Calu3 (cell line): ENCODE measurements at regions not wholly inside any gene's neighbourhood (a gene's known extent, or its start where the extent isn't known, plus 50 kb on each side); places are given as distances from the start of the nearest gene placed in this dataset.

Experiments used
- BruUV-seq: library from RNA; stranded (reverse); fragments of 400-500 nt; replicated peaks from 2 replicates; lab custom pipeline; 2021; lab: Mats Ljungman, UMichigan
- CTCF ChIA-PET: fragments of 300-600 bp; sonication (Branson Sonifier 250); formaldehyde crosslinking; loops from one replicate; lab custom pipeline; 2022; ENCODE audit warnings: antibody characterized with exemption; lab: Charles Lee
- DNase-seq: peaks from one replicate; pipeline ENCODE4 v3.0.0; 2022
- H3K27ac Mint-ChIP-seq: one replicate; pipeline ENCODE4 v1.8.0; 2022; ENCODE audit warnings: mixed read lengths; ENCODE audit not compliant: unreplicated experiment
- H3K27me3 Mint-ChIP-seq: one replicate; pipeline ENCODE4 v1.8.0; 2022; ENCODE audit warnings: mixed read lengths; ENCODE audit not compliant: unreplicated experiment
- H3K36me3 Mint-ChIP-seq: one replicate; pipeline ENCODE4 v1.8.0; 2022; ENCODE audit warnings: mild to moderate bottlenecking, moderate library complexity, mixed read lengths; ENCODE audit not compliant: insufficient read depth, unreplicated experiment
- H3K4me1 Mint-ChIP-seq: one replicate; pipeline ENCODE4 v1.8.0; 2022; ENCODE audit warnings: mild to moderate bottlenecking, low read depth, mixed read lengths; ENCODE audit not compliant: unreplicated experiment
- H3K4me3 Mint-ChIP-seq: one replicate; pipeline ENCODE4 v1.8.0; 2022; ENCODE audit warnings: mild to moderate bottlenecking, low read depth, moderate library complexity, mixed read lengths; ENCODE audit not compliant: unreplicated experiment
- H3K9me3 Mint-ChIP-seq: one replicate; pipeline ENCODE4 v1.8.0; 2022; ENCODE audit warnings: low read depth, mixed read lengths; ENCODE audit not compliant: unreplicated experiment
- intact Hi-C: fragments of 100-400 bp; cut with micrococcal nuclease; formaldehyde crosslinking; loops from one replicate; pipeline ENCODE4 v1.10.0; 2022; ENCODE audit not compliant: unreplicated experiment
- TF ChIP-seq, protein P1 (sequence below): fragments of 200-600 bp; IDR thresholded peaks from one replicate; pipeline ENCODE4 v1.8.0; 2022; ENCODE audit warnings: antibody characterized with exemption; ENCODE audit not compliant: unreplicated experiment

DNA sequence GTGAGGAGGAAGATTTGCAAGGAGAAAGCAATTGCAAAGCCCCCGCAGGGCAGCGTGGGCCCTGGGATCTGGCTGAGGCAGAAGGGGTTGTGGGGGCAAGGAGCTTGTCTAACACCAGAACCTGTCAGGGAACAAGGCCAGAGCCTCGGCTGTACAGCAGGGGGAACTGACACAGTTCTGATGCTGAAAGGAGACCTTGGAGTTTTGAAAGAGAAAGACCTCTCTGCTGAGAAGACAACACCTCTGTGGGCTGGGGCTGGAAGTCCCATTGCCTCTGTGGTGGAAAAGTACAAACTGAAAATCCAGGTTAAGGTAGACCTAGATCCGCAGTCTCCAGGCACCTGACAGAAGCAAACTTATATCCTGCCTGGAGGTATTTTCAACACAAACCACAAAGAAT is 86.9 kb upstream of the CST7 start:
- no TSS peak for BruUV-seq
- no peaks in the 10 kb centered on the region for H3K4me1 Mint-ChIP-seq
- peaks cover 17% of the 10 kb centered on the region for H3K27me3 Mint-ChIP-seq
- H3K36me3 Mint-ChIP-seq = no peaks in the 10 kb centered on the region
- no peak overlapping the region for H3K4me3 Mint-ChIP-seq
- H3K27ac Mint-ChIP-seq = no peak overlapping the region
- CTCF ChIA-PET = no interaction called here
- no peak for DNase-seq
- intact Hi-C loops = no loop called here
- TF ChIP-seq, protein P1, sequence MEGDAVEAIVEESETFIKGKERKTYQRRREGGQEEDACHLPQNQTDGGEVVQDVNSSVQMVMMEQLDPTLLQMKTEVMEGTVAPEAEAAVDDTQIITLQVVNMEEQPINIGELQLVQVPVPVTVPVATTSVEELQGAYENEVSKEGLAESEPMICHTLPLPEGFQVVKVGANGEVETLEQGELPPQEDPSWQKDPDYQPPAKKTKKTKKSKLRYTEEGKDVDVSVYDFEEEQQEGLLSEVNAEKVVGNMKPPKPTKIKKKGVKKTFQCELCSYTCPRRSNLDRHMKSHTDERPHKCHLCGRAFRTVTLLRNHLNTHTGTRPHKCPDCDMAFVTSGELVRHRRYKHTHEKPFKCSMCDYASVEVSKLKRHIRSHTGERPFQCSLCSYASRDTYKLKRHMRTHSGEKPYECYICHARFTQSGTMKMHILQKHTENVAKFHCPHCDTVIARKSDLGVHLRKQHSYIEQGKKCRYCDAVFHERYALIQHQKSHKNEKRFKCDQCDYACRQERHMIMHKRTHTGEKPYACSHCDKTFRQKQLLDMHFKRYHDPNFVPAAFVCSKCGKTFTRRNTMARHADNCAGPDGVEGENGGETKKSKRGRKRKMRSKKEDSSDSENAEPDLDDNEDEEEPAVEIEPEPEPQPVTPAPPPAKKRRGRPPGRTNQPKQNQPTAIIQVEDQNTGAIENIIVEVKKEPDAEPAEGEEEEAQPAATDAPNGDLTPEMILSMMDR = no peak
- no peaks in the 10 kb centered on the region for H3K9me3 Mint-ChIP-seq

DNA sequence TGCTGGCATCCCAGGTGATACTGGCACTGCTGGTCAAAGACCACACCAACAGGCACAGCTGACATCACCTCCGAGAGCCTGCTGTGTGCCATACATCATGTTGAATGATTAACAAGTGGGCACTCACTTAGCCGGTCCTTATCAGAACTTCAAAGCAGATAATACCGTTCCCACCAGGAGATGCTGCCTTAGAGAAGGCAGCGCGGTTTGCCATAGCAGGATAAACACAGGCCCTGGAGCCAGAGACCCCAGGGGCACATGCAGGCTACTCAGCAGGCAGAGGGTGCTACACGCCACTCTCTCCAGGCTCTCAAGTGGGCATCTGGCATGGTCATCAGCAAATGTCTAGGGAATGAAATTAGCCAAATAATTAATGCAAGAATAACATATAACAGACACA is 86.5 kb upstream of the CST7 start:
- TF ChIP-seq, protein P1 = no peak
- Mint-ChIP-seq H3K9me3 (no peaks in the 10 kb centered on the region), H3K27me3 (peaks cover 17% of the 10 kb centered on the region), H3K4me1 (no peaks in the 10 kb centered on the region), H3K36me3 (no peaks in the 10 kb centered on the region), H3K27ac (no peak overlapping the region), H3K4me3 (no peak overlapping the region)
- DNase-seq = no peak
- BruUV-seq = no TSS peak
- CTCF ChIA-PET = no interaction called here
- intact Hi-C loops = no loop called here

DNA sequence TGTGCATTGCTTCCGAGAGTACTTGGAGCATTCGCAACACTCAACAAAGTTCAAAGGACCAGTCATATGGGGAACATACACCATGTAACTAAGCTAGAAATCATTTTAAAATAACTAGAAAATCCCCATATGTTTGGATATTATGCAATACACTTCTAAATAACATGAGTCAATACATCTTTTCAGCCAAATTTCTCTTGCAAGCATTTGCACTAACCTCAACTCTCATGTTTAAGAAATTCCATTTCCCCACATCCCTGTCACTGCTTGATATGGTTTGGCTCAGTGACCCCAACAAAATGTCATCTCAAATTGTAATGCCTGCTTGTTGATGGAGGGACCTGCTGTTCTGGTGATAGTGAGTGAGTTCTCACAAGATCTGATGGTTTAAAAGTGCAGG is 85.7 kb upstream of the CST7 start:
- Mint-ChIP-seq H3K9me3 (no peaks in the 10 kb centered on the region), H3K27ac (no peak overlapping the region), H3K4me3 (no peak overlapping the region), H3K4me1 (no peaks in the 10 kb centered on the region), H3K36me3 (no peaks in the 10 kb centered on the region), H3K27me3 (peaks cover 17% of the 10 kb centered on the region)
- intact Hi-C loops = no loop called here
- DNase-seq = no peak
- TF ChIP-seq, protein P1 = no peak
- CTCF ChIA-PET = no interaction called here
- BruUV-seq = no TSS peak

DNA sequence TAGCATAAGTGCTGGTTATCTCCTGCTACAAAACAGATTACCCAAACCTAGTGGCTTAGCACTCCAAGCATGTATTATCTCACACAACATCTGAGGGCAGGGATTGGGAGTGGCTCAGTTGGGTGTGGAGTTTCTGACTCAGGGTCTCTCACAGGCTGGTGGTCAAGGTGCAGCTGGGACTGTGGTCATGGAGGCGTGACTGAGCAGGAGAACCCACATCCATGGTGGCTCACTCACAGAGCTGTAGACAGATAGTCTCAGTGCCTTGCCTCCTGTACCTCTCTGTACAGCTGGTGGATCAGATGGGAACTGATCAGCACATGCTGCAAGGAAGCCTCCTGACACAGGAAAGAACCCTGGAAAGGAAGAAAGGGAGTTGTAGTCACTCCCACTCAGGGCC is 83.1 kb upstream of the CST7 start:
- H3K4me3 Mint-ChIP-seq = no peak overlapping the region
- no peaks in the 10 kb centered on the region for H3K4me1 Mint-ChIP-seq
- H3K27ac Mint-ChIP-seq = no peak overlapping the region
- intact Hi-C loops = no loop called here
- no peaks in the 10 kb centered on the region for H3K36me3 Mint-ChIP-seq
- CTCF ChIA-PET = no interaction called here
- no peak for DNase-seq
- H3K9me3 Mint-ChIP-seq = no peaks in the 10 kb centered on the region
- TF ChIP-seq, protein P1 = no peak
- H3K27me3 Mint-ChIP-seq = peaks cover under 1% of the 10 kb centered on the region
- no TSS peak for BruUV-seq
